Upper lobe of left lung (tissue), 4 donors: ENCODE measurements at regions not wholly inside any gene's neighbourhood (a gene's known extent, or its start where the extent isn't known, plus 50 kb on each side); places are given as distances from the start of the nearest gene placed in this dataset.

Source experiments
- EP300 ChIP-seq, 4 donors: sonication (generic); formaldehyde crosslinking; IDR thresholded peaks; one replicate each; pipeline ENCODE4 v1.5.1; 2017; ENCODE audit warnings: antibody characterized with exemption in 4 of 4, control low read depth in 2 of 4
- POLR2A ChIP-seq, 4 donors: fragments of 450-650 bp; IDR thresholded peaks; one replicate each; pipeline ENCODE4 v1.5.1; 2016 to 2017; ENCODE audit warnings: antibody characterized with exemption in 4 of 4, mild to moderate bottlenecking in 2 of 4
- TF ChIP-seq, protein P1 (sequence below), 6 experiments: fragments of 450-650 bp in 4 of 6; fragments of 200-600 bp in 2 of 6; sonication (generic) in 2 of 6; IDR thresholded peaks; one replicate each; pipeline ENCODE4 v1.5.1; 2016 to 2019; ENCODE audit warnings: antibody characterized with exemption in 6 of 6

DNA sequence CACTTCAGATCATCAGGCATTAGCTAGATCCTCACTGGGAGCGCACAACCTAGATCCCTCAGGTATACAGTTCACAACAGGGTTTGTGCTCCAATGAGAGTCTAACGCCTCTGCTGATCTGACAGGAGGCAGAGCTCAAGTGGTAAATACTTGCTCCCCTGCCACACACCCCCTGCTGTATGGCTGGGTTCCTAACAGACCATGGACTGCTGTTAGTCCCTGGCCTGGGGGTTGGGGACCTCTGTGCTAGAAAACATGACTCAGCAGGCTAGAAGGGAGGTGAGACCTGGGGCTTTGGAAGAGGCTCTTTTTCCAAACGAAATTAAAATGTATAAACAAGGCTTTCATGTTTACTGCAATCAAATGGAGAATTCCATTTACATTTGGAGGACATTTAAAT is 691.1 kb downstream of the FLRT2 start:
- TF ChIP-seq, protein P1, sequence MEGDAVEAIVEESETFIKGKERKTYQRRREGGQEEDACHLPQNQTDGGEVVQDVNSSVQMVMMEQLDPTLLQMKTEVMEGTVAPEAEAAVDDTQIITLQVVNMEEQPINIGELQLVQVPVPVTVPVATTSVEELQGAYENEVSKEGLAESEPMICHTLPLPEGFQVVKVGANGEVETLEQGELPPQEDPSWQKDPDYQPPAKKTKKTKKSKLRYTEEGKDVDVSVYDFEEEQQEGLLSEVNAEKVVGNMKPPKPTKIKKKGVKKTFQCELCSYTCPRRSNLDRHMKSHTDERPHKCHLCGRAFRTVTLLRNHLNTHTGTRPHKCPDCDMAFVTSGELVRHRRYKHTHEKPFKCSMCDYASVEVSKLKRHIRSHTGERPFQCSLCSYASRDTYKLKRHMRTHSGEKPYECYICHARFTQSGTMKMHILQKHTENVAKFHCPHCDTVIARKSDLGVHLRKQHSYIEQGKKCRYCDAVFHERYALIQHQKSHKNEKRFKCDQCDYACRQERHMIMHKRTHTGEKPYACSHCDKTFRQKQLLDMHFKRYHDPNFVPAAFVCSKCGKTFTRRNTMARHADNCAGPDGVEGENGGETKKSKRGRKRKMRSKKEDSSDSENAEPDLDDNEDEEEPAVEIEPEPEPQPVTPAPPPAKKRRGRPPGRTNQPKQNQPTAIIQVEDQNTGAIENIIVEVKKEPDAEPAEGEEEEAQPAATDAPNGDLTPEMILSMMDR (IDR thresholded peaks at IDR 0.05) = no peak
- TF ChIP-seq EP300 (IDR thresholded peaks at IDR 0.05) (no peak), POLR2A (IDR thresholded peaks at IDR 0.05) (no peak)
